Upper lobe of right lung (tissue), 1 donor: ENCODE measurements at regions not wholly inside any gene's neighbourhood (a gene's known extent, or its start where the extent isn't known, plus 50 kb on each side); places are given as distances from the start of the nearest gene placed in this dataset.

Experiments
- ATAC-seq: fragments of 200-7000 bp; cut with Tn5 transposase; one replicate; pipeline ENCODE4 v1.9.1; 2020; ENCODE audit warnings: mild to moderate bottlenecking, moderate library complexity
- DNase-seq: peaks from one replicate; pipeline ENCODE4 v3.0.0-alpha.2; 2020
- H3K27ac ChIP-seq: fragments of 200-600 bp; one replicate; pipeline ENCODE4 v1.8.0; 2022
- H3K27me3 ChIP-seq: fragments of 200-600 bp; one replicate; pipeline ENCODE4 v1.8.0; 2022; ENCODE audit warnings: mild to moderate bottlenecking
- H3K36me3 ChIP-seq: fragments of 200-600 bp; one replicate; pipeline ENCODE4 v1.8.0; 2022
- H3K4me1 ChIP-seq: fragments of 200-600 bp; one replicate; pipeline ENCODE4 v1.8.0; 2022
- H3K4me3 ChIP-seq: fragments of 200-600 bp; one replicate; pipeline ENCODE4 v1.8.0; 2022; ENCODE audit warnings: mild to moderate bottlenecking
- H3K9me3 ChIP-seq: fragments of 200-600 bp; one replicate; pipeline ENCODE4 v1.8.0; 2022
- CTCF ChIP-seq: fragments of 200-600 bp; IDR thresholded peaks from one replicate; pipeline ENCODE4 v1.8.0; 2022; ENCODE audit warnings: antibody characterized with exemption
- intact Hi-C: fragments of 100-400 bp; cut with DNase I; formaldehyde crosslinking; loops from one replicate; pipeline ENCODE4 v1.11.0; 2022
- donor health status: DM: no; HTN: yes; CAD: no; lungs with severe emphysema.

- Histone ChIP-seq H3K4me1 (peaks cover 10% of the 10 kb centered on the region), H3K27ac (no peak overlapping the region), H3K4me3 (no peak overlapping the region), H3K9me3 (no peaks in the 10 kb centered on the region), H3K36me3 (no peaks in the 10 kb centered on the region), H3K27me3 (peaks cover 16% of the 10 kb centered on the region)
- intact Hi-C loops = no loop called here
- ATAC-seq (no peak), DNase-seq (no peak)
- no peak for TF ChIP-seq CTCF
These were observed 62.5 kb upstream of the DLK1 start for GRCh38 chr14:100664231-100664630.

- DNase-seq (no peak), ATAC-seq (no peak)
- intact Hi-C loops = no loop called here
- no peak overlapping the region for H3K4me3 ChIP-seq
- no peaks in the 10 kb centered on the region for H3K9me3 ChIP-seq
- no peaks in the 10 kb centered on the region for H3K36me3 ChIP-seq
- H3K27me3 ChIP-seq = peaks cover 17% of the 10 kb centered on the region
- peaks cover 12% of the 10 kb centered on the region for H3K4me1 ChIP-seq
- no peak for TF ChIP-seq CTCF
- no peak overlapping the region for H3K27ac ChIP-seq
These were observed 61.7 kb upstream of the DLK1 start for GRCh38 chr14:100664841-100665510.

GRCh38 chr14:100665511-100666032, 61.1 kb upstream of the DLK1 start:
- Histone ChIP-seq H3K36me3 (no peaks in the 10 kb centered on the region), H3K9me3 (no peaks in the 10 kb centered on the region), H3K27me3 (peaks cover 21% of the 10 kb centered on the region), H3K27ac (no peak overlapping the region), H3K4me1 (peaks cover 12% of the 10 kb centered on the region), H3K4me3 (no peak overlapping the region)
- TF ChIP-seq CTCF = no peak
- intact Hi-C loops = no loop called here
- no peak for DNase-seq
- no peak for ATAC-seq

GRCh38 chr14:100666403-100666802, 60.3 kb upstream of the DLK1 start:
- H3K27me3 ChIP-seq = peaks cover 21% of the 10 kb centered on the region
- intact Hi-C loops = no loop called here
- no peak for ATAC-seq
- DNase-seq = no peak
- peaks cover 12% of the 10 kb centered on the region for H3K4me1 ChIP-seq
- H3K9me3 ChIP-seq = no peaks in the 10 kb centered on the region
- TF ChIP-seq CTCF = no peak
- H3K4me3 ChIP-seq = no peak overlapping the region
- no peak overlapping the region for H3K27ac ChIP-seq
- no peaks in the 10 kb centered on the region for H3K36me3 ChIP-seq

GRCh38 chr14:100666851-100667250, 59.8 kb upstream of the DLK1 start:
- H3K27ac ChIP-seq = no peak overlapping the region
- no peaks in the 10 kb centered on the region for H3K9me3 ChIP-seq
- no peak for ATAC-seq
- H3K36me3 ChIP-seq = no peaks in the 10 kb centered on the region
- H3K4me3 ChIP-seq = no peak overlapping the region
- no peak for DNase-seq
- intact Hi-C loops = no loop called here
- TF ChIP-seq CTCF = no peak
- peaks cover 12% of the 10 kb centered on the region for H3K4me1 ChIP-seq
- peaks cover 24% of the 10 kb centered on the region for H3K27me3 ChIP-seq

GRCh38 chr14:100667656-100668055, 59.0 kb upstream of the DLK1 start:
- TF ChIP-seq CTCF = no peak
- H3K36me3 ChIP-seq = no peaks in the 10 kb centered on the region
- ATAC-seq (no peak), DNase-seq (no peak)
- peaks cover 31% of the 10 kb centered on the region for H3K27me3 ChIP-seq
- no peaks in the 10 kb centered on the region for H3K9me3 ChIP-seq
- no peak overlapping the region for H3K27ac ChIP-seq
- no peak overlapping the region for H3K4me3 ChIP-seq
- H3K4me1 ChIP-seq = peaks cover 12% of the 10 kb centered on the region
- intact Hi-C loops = no loop called here
